Activated naive CD8-positive, alpha-beta T cell treated with anti-CD3 and anti-CD28 coated beads, Interleukin-2, amount 10 ng/mL, durations not matched to agents 7 days and 5 days (primary cell): ENCODE measurements at regions not wholly inside any gene's neighbourhood (a gene's known extent, or its start where the extent isn't known, plus 50 kb on each side); places are given as distances from the start of the nearest gene placed in this dataset.
"Not testable (repeated sequence)": the region's sequence is repeated elsewhere in the genome, so short reads cannot be mapped to it uniquely, and the experiment has no call there.

Experiments used
- ATAC-seq: fragments of 150-1000 bp; cut with Tn5 transposase; one replicate; pipeline ENCODE4 v1.10.0; 2021; ENCODE audit warnings: low read depth, moderate library complexity
- POLR2A ChIA-PET: fragments of 350-600 bp; sonication (Branson Sonifier 250); formaldehyde crosslinking; loops from one replicate; lab custom pipeline; 2021; ENCODE audit warnings: antibody characterized with exemption; lab: Charles Lee
- DNase-seq: peaks from one replicate; pipeline ENCODE4 v3.0.0; 2021
- H3K27ac Mint-ChIP-seq: one replicate; pipeline ENCODE4 v1.8.0; 2022; ENCODE audit warnings: mild to moderate bottlenecking, mixed read lengths
- H3K27me3 Mint-ChIP-seq: one replicate; pipeline ENCODE4 v1.8.0; 2022; ENCODE audit warnings: mild to moderate bottlenecking, moderate library complexity, mixed read lengths
- H3K36me3 Mint-ChIP-seq: one replicate; pipeline ENCODE4 v1.8.0; 2021; ENCODE audit warnings: mild to moderate bottlenecking, mixed read lengths
- H3K4me1 Mint-ChIP-seq: one replicate; pipeline ENCODE4 v1.8.0; 2021; ENCODE audit warnings: mixed read lengths
- H3K4me3 Mint-ChIP-seq: one replicate; pipeline ENCODE4 v1.8.0; 2022; ENCODE audit warnings: mild to moderate bottlenecking, moderate library complexity, mixed read lengths
- H3K9me3 Mint-ChIP-seq: one replicate; pipeline ENCODE4 v1.8.0; 2021; ENCODE audit warnings: mixed read lengths

DNA sequence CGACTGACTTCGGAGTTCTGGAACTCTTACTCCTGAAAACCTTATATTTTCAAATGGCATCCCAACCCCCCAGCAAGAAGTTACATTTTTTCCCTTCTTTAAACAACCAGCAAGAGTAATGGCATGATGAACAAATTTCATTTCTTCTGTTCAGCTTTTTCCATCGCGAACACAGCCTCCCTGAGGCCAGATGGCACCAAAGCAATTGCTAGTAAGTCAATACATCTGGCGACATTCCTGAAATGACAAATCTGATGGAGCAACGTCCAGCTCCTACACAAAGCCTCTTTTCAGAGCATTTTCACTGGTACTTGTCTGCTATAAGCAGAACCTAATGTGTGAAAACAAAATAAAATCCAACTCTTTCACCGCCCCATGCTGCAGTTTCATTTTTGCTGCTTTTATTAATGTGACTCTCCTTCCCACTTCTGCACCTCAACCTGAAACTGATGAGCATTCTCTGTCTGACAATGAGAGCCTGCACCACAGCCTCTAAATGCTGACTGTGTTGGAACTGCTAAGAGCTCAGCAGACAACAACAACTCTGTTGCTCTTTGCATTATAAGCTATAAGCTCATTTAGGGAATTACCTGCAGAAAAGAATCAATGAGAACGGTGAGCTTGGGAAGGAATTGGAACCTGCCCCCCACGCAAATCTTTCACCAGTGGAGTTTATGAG is 229.8 kb downstream of the FGFR2 start:
- ATAC-seq (no peak), DNase-seq (no peak)
- POLR2A ChIA-PET: no interaction called here
- Mint-ChIP-seq H3K4me1 (no peaks in the 10 kb centered on the region), H3K27ac (no peak overlapping the region), H3K27me3 (no peaks in the 10 kb centered on the region), H3K9me3 (no peaks in the 10 kb centered on the region), H3K4me3 (no peak overlapping the region), H3K36me3 (no peaks in the 10 kb centered on the region)

DNA sequence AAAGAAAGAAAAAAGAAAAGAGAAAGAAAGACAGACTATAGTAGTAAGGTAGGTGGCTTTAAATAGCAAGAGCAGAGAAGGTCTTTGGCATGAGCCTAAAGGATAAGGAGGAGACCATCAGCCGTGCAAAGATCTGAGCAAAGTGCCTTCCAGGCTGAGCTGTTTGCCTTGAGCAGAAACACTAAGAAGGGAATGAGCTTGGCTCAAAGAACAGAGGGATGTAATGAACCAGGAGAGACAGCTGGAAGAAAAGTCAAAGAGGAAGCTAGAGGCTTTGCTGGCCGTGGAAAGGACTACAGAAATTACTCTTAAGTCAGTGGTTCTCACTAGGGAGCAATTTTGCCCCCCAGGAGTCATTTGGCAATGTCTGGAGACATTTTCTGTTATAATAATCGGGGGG is 228.6 kb downstream of the FGFR2 start:
- DNase-seq (no peak), ATAC-seq (no peak)
- Mint-ChIP-seq H3K4me1 (no peaks in the 10 kb centered on the region), H3K4me3 (no peak overlapping the region), H3K9me3 (no peaks in the 10 kb centered on the region), H3K36me3 (no peaks in the 10 kb centered on the region), H3K27ac (no peak overlapping the region), H3K27me3 (no peaks in the 10 kb centered on the region)
- POLR2A ChIA-PET: no interaction called here

DNA sequence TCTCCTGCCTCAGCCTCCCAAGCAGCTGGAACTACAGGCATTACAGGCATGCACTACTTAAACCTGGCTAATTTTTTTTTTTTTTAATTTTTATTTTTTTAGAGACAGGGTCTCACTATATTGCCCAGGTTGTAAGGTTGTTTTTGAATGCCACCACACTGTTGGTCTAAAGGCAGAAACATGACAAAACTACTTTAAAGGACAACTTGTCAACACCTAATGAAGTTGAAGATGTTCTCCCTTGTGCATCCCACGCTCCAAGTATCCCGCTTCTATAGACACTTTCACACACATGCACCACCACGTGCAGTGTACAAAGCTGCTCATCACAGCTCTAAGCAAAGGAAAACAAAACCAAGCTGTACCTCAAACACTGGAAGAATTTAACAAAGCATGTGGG is 226.4 kb downstream of the FGFR2 start:
- POLR2A ChIA-PET: no interaction called here
- Mint-ChIP-seq H3K27ac (no peak overlapping the region), H3K27me3 (no peaks in the 10 kb centered on the region), H3K36me3 (no peaks in the 10 kb centered on the region), H3K4me3 (no peak overlapping the region), H3K4me1 (no peaks in the 10 kb centered on the region), H3K9me3 (no peaks in the 10 kb centered on the region)
- DNase-seq (no peak), ATAC-seq (no peak)

DNA sequence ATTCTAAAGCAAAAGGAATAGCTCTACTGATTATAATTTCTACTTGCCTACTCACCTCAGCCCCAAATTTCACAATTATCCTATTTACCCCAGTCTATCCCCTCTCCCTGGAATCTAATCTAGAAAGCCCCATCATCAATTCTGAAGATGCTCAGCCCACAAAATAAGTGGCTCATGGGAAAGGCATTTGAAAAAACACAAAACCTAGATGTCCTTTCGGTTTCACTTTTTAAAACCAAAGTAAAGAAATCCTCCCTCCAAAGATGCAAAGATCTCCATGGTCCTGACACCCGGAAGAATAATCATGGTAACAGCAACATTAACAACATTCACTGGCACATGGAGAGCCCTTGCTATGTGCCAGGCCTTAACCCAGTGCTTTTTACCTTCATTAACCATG is 224.8 kb downstream of the FGFR2 start:
- H3K27me3 Mint-ChIP-seq: no peaks in the 10 kb centered on the region
- no peaks in the 10 kb centered on the region for H3K4me1 Mint-ChIP-seq
- no peaks in the 10 kb centered on the region for H3K9me3 Mint-ChIP-seq
- no peaks in the 10 kb centered on the region for H3K36me3 Mint-ChIP-seq
- H3K4me3 Mint-ChIP-seq: no peak overlapping the region
- no peak for ATAC-seq
- no peak for DNase-seq
- POLR2A ChIA-PET: no interaction called here
- no peak overlapping the region for H3K27ac Mint-ChIP-seq

DNA sequence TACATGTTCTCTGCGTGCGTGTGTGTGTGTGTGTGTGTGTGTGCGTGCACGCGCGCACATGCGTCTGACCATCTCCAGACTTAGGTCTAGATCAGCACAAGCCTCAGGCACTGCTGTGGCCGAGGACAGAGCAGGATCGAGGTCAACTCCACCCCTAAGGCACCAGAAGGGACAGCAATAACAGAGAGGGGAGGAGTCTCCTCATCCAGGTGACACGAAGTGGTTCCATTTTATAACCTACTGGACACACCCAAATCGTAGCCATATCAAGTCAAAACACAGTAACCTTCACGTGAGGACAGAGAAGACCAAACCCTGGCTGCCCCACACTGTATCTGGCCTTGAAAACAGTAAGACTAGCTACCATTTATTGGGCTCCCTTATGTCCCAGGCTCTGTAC is 224.1 kb downstream of the FGFR2 start:
- Mint-ChIP-seq H3K27me3 (no peaks in the 10 kb centered on the region), H3K4me3 (no peak overlapping the region), H3K36me3 (no peaks in the 10 kb centered on the region), H3K4me1 (no peaks in the 10 kb centered on the region), H3K9me3 (no peaks in the 10 kb centered on the region), H3K27ac (no peak overlapping the region)
- POLR2A ChIA-PET: no interaction called here
- ATAC-seq (no peak), DNase-seq (no peak)

DNA sequence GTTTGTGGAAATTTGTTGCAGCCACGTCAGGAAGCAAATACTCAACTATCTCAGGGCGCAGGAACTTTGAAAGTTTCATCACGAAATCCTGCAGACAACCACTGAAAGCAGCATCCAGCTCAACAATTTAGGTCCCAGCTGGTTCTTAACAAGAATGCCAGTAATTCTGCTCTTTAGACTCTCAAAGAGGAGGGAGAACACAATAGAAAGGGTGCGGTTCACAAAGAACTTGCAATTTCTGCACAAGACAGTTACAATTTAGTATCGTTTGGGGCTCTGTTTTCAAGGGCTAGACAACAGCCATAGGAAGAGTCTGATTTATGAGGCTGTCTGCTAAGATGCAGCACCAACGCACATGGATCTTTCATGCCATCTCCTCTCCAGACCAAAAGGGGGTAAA is 223.1 kb downstream of the FGFR2 start:
- POLR2A ChIA-PET: no interaction called here
- DNase-seq (no peak), ATAC-seq (no peak)
- Mint-ChIP-seq H3K27ac (no peak overlapping the region), H3K9me3 (no peaks in the 10 kb centered on the region), H3K27me3 (no peaks in the 10 kb centered on the region), H3K4me1 (no peaks in the 10 kb centered on the region), H3K36me3 (no peaks in the 10 kb centered on the region), H3K4me3 (no peak overlapping the region)

DNA sequence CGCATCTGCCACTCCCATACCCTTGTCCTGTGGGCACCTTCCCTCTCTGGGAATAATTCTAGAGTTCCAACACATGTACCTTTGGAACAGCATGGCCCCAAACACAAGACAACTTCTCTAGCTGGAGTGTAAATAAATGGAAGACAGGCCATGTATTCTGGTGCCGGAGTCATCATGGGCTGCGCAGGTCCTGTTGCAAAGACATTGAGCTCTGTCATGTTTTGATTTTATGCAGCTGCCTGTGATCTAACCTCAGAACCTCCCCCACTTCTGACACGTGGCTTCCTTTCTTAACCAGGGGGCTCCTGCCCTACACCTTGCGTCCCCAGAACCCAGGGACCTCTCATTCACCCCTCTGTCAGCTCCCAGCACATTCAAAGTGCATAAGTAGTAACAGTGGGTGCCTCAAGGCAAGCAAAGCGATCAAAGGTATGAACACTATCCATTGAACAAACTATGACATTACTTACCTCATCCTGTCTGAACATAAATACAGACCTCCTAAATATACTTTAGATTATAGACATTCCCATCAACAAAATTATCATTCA is 219.9 kb downstream of the FGFR2 start:
- ATAC-seq (no peak), DNase-seq (no peak)
- POLR2A ChIA-PET: no interaction called here
- Mint-ChIP-seq H3K36me3 (no peaks in the 10 kb centered on the region), H3K27ac (no peak overlapping the region), H3K27me3 (no peaks in the 10 kb centered on the region), H3K4me3 (no peak overlapping the region), H3K9me3 (peaks cover 1% of the 10 kb centered on the region), H3K4me1 (no peaks in the 10 kb centered on the region)

DNA sequence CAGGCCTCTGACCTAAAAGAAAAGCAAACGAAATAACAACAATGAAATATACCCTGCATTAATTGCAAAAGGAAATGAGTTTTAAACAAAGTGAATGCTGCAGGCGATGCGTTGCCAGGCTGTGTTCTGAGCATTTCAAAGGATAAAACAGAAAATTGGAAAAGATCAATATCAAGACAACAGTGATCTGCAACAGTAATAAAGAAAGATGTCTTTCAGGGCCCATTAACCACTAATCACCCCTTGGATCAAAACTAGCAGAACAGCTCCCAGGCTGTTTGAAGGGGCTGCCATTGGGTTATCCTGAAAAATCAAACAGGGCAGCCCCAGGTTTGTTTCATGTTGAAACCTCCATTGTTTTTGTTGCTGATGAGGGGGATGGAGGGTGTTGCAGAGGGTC is 219.2 kb downstream of the FGFR2 start:
- peaks cover 1% of the 10 kb centered on the region for H3K9me3 Mint-ChIP-seq
- no peaks in the 10 kb centered on the region for H3K27me3 Mint-ChIP-seq
- POLR2A ChIA-PET: no interaction called here

DNA sequence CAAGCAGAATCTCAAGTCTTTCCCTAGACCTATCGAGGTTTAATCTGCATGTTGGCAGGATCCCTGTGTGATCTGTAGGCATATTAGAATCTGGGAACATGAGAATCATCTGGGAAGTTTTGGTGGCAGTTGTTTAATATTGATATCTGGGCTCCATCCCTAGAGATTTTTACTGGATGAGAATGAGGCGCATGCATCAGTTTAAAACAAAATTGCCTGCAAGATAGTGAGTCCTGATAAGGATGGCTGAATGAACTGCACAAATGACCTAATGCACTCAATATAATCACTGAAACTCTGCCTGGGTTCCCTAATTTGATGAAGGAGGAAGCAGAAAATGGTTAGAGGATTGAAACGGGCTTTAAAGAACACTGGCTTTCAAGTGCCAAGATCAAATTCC is 218.0 kb downstream of the FGFR2 start:
- Mint-ChIP-seq H3K4me3 (no peak overlapping the region), H3K27me3 (no peaks in the 10 kb centered on the region), H3K4me1 (no peaks in the 10 kb centered on the region), H3K27ac (no peak overlapping the region), H3K36me3 (no peaks in the 10 kb centered on the region), H3K9me3 (peaks cover 1% of the 10 kb centered on the region)
- ATAC-seq (no peak), DNase-seq (no peak)
- POLR2A ChIA-PET: no interaction called here

More for the DNA sequence above, 219.2 kb downstream of the FGFR2 start:
- DNase-seq (no peak), ATAC-seq (no peak)
- H3K4me1 Mint-ChIP-seq: no peaks in the 10 kb centered on the region
- H3K27ac Mint-ChIP-seq: no peak overlapping the region
- H3K36me3 Mint-ChIP-seq: no peaks in the 10 kb centered on the region
- H3K4me3 Mint-ChIP-seq: no peak overlapping the region

DNA sequence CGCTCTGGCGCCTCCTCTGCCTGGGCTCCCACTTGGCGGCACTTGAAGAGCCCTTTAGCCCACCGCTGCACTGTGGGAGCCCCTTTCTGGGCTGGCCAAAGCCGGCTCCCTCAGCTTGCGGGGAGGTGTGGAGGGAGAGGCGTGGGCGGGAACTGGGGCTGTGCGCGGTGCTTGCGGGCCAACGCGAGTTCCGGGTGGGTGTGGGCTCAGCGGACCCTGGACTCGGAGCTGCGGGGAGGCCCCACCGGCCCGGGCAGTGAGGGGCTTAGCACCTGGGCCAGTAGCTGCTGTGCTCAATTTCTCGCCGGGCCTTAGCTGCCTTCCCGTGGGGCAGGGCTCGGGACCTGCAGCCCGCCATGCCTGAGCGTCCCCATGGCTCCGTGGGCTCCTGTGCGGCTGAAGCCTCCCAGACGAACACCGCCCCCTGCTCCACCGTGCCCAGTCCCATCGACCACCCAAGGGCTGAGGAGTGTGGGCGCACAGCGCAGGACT is 216.2 kb downstream of the FGFR2 start:
- H3K4me1 Mint-ChIP-seq, ATAC-seq, H3K36me3 Mint-ChIP-seq, DNase-seq, H3K9me3 Mint-ChIP-seq, H3K27ac Mint-ChIP-seq, H3K27me3 Mint-ChIP-seq, POLR2A ChIA-PET, H3K4me3 Mint-ChIP-seq: not testable (repeated sequence)

DNA sequence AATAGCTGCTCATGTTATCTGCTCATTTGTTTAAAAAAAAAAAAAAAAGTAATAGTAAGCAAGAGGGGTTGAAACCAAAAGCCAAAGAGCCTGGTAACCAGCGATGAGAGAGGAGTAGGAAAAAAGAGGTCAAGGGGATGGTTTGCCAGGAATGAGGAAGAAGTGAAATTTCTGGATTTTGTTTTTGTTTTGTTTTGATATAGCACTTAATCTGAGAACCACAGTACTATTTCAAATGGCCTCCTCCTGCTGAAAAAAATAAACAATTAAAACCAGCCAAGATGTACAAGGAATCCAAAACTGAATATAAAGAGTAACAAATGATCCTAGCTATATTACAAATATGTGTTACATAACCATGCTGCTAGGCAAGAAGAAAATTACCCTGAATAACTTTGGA is 213.1 kb downstream of the FGFR2 start:
- POLR2A ChIA-PET: no interaction called here
- Mint-ChIP-seq H3K9me3 (peaks cover 1% of the 10 kb centered on the region), H3K27me3 (no peaks in the 10 kb centered on the region), H3K4me3 (no peak overlapping the region), H3K4me1 (no peaks in the 10 kb centered on the region), H3K27ac (no peak overlapping the region), H3K36me3 (no peaks in the 10 kb centered on the region)
- no peak for ATAC-seq
- DNase-seq: no peak

DNA sequence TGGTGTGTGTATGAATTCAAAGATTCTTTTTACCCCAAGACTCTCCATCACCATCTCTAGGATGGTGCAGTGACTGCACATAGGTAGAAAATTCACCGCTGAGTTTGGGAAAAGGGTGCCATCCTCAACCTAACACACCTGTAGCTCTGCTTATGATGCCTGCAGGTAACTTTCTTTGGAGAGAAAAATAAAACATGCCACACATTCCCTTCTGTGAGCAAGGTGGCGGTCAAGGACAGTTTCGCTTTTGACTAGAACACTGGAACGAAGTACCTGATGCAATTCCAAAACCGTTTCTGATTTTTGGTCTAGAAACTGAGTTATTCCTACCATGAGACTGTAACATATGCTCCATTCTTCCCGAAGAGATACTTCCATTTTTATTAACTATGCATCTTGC is 205.6 kb downstream of the FGFR2 start:
- H3K27ac Mint-ChIP-seq: no peak overlapping the region
- H3K36me3 Mint-ChIP-seq: no peaks in the 10 kb centered on the region
- H3K9me3 Mint-ChIP-seq: no peaks in the 10 kb centered on the region
- POLR2A ChIA-PET: no interaction called here
- DNase-seq: no peak
- H3K27me3 Mint-ChIP-seq: no peaks in the 10 kb centered on the region
- no peaks in the 10 kb centered on the region for H3K4me1 Mint-ChIP-seq
- no peak for ATAC-seq
- no peak overlapping the region for H3K4me3 Mint-ChIP-seq

DNA sequence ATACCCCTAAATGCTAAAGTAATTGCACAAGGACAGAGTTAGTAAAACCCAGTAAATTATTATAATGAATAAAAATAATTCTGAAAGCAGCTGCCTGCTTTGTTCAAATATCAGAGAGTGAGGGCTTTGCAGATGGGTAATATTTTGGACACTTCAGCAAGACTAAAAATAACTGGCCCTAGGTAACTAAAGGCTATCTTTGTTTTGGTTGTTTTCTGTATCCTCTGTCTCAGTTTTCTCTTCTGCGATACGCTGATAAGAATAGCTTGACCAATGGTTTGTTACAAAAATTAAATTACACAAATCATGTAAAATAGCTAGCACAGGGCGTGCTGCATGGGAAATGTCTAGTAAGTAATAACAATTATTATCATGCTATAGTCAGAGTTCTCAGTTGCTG is 204.7 kb downstream of the FGFR2 start:
- no peaks in the 10 kb centered on the region for H3K4me1 Mint-ChIP-seq
- H3K4me3 Mint-ChIP-seq: no peak overlapping the region
- POLR2A ChIA-PET: no interaction called here
- no peaks in the 10 kb centered on the region for H3K27me3 Mint-ChIP-seq
- H3K36me3 Mint-ChIP-seq: no peaks in the 10 kb centered on the region
- no peak overlapping the region for H3K27ac Mint-ChIP-seq
- no peak for ATAC-seq
- no peaks in the 10 kb centered on the region for H3K9me3 Mint-ChIP-seq
- no peak for DNase-seq

DNA sequence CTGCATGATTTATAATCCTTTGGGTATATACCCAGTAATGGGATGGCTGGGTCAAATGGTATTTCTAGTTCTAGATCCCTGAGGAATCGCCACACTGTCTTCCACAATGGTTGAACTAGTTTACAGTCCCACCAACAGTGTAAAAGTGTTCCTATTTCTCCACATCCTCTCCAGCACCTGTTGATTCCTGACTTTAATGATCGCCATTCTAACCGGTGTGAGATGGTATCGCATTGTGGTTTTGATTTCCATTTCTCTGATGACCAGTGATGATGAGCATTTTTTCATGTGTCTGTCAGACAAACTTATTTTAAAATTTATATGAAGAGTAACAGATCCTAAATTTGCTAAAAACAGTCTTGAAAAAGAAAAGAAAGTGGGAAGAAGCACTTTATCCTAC is 197.7 kb downstream of the FGFR2 start:
- H3K36me3 Mint-ChIP-seq: not testable (repeated sequence)

More for the DNA sequence above, 197.7 kb downstream of the FGFR2 start:
- H3K27me3 Mint-ChIP-seq, H3K9me3 Mint-ChIP-seq, DNase-seq, H3K4me1 Mint-ChIP-seq, ATAC-seq, POLR2A ChIA-PET, H3K4me3 Mint-ChIP-seq, H3K27ac Mint-ChIP-seq: not testable (repeated sequence)
